AG08396 (cell line): ENCODE measurements at regions not wholly inside any gene's neighbourhood (a gene's known extent, or its start where the extent isn't known, plus 50 kb on each side); places are given as distances from the start of the nearest gene placed in this dataset.

ENCODE experiments used
- DNase-seq: peaks from one replicate; pipeline ENCODE4 v3.0.0; 2012; ENCODE audit warnings: low spot score, mixed read lengths

GRCh38 chr12:43117226-43117930 lies 434.6 kb downstream of the ADAMTS20 start:
- no peak for DNase-seq

GRCh38 chr12:43115441-43116160 lies 436.4 kb downstream of the ADAMTS20 start:
- no peak for DNase-seq

- DNase-seq = no peak
Measured at GRCh38 chr12:43114316-43114715, 437.7 kb downstream of the ADAMTS20 start.

- no peak for DNase-seq
Measured at GRCh38 chr12:43113616-43114015, 438.4 kb downstream of the ADAMTS20 start.

- DNase-seq = no peak
Measured at GRCh38 chr12:43113135-43113534, 438.9 kb downstream of the ADAMTS20 start.

- DNase-seq = no peak
Measured at GRCh38 chr12:43112101-43112920, 439.7 kb downstream of the ADAMTS20 start.

- DNase-seq = no peak
Measured at GRCh38 chr12:43111608-43112007, 440.4 kb downstream of the ADAMTS20 start.

GRCh38 chr12:43109631-43110345 lies 442.2 kb downstream of the ADAMTS20 start:
- DNase-seq = no peak

- no peak for DNase-seq
Measured at GRCh38 chr12:43108656-43109055, 443.3 kb downstream of the ADAMTS20 start.

- no peak for DNase-seq
Measured at GRCh38 chr12:43107026-43107775, 444.8 kb downstream of the ADAMTS20 start.

GRCh38 chr12:43106355-43106754 lies 445.6 kb downstream of the ADAMTS20 start:
- DNase-seq = no peak

GRCh38 chr12:43105426-43105981 lies 446.5 kb downstream of the ADAMTS20 start:
- no peak for DNase-seq

GRCh38 chr12:43104494-43104893 lies 447.5 kb downstream of the ADAMTS20 start:
- DNase-seq = no peak

- no peak for DNase-seq
Measured at GRCh38 chr12:43103866-43104265, 448.1 kb downstream of the ADAMTS20 start.

GRCh38 chr12:43102546-43103264 lies 449.3 kb downstream of the ADAMTS20 start:
- DNase-seq = no peak

GRCh38 chr12:43100231-43100630 lies 451.8 kb downstream of the ADAMTS20 start:
- DNase-seq = no peak

- DNase-seq = no peak
Measured at GRCh38 chr12:43099691-43100163, 452.3 kb downstream of the ADAMTS20 start.

GRCh38 chr12:43098766-43099550 lies 453.0 kb downstream of the ADAMTS20 start:
- no peak for DNase-seq

GRCh38 chr12:43098071-43098470 lies 453.9 kb downstream of the ADAMTS20 start:
- DNase-seq = no peak
